ENCODE measurements at regions not wholly inside any gene's neighbourhood (a gene's known extent, or its start where the extent isn't known, plus 50 kb on each side); places are given as distances from the start of the nearest gene placed in this dataset.

DNA sequence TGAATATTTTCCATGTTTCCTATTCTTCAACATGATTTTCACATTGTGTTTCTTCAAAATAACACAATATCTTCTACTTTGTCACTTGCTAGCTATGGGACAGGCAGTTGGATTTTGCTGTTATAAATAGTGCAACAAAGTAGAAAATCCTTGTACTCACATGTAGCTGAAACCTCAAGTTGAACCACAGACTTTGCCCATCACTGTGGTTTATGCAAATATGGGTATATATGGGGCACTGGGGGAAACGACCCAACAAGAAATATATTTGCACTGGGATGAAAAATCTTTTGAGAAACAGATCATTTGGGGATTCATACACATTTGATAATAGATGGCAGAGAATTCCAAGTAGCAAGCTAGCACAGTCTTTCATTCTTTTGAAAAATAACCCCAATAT is 486.3 kb upstream of the MAP2 start:
- no peak for DNase-seq (ENCODE audit: low read depth in 2 of 2)
- no peak for TF ChIP-seq CTCF (IDR thresholded peaks at IDR 0.05; ENCODE audit: low read depth, low read length)
- no peak overlapping the region for H3K4me3 ChIP-seq (replicated peaks in 1 of 2; ENCODE audit: low read depth in 2 of 2, low read length in 2 of 2)

- no peak overlapping the region for H3K4me3 ChIP-seq (replicated peaks in 1 of 2; ENCODE audit: low read depth in 2 of 2, low read length in 2 of 2)
- no peak for DNase-seq (ENCODE audit: low read depth in 2 of 2)
- no peak for TF ChIP-seq CTCF (IDR thresholded peaks at IDR 0.05; ENCODE audit: low read depth, low read length)
Observed at GRCh38 chr2:208939852-208940251, 484.0 kb upstream of the MAP2 start.

DNA sequence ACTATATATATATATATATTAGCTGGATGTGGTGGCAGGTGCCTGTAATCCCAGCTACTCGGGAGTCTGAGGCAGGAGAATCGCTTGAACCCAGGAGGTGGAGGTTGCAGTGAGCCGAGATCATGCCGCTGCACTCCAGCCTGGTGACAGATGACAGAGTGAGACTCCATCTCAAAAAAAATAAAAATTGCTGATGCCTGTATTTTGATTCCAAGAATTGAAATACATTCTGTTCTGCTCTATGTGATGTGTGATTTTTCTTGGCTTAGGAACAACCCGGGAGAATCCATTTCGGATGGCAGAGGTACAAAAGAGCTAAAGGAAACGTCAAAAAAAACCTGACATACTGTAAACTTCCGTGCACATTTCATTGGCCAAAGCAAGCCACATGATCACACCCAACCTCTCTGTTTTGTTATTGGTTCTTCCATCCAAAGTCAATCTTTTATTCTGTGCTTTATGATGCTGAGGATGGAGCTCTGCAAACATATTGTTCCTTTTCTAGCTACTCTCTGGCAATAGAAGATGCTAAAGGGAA is 478.1 kb upstream of the MAP2 start:
- H3K4me3 ChIP-seq (replicated peaks in 1 of 2; ENCODE audit: low read depth in 2 of 2, low read length in 2 of 2) = no peak overlapping the region
- no peak for DNase-seq (ENCODE audit: low read depth in 2 of 2)
- TF ChIP-seq CTCF (IDR thresholded peaks at IDR 0.05; ENCODE audit: low read depth, low read length) = no peak

GRCh38 chr2:208948073-208948472 is 475.8 kb upstream of the MAP2 start:
- DNase-seq (ENCODE audit: low read depth in 2 of 2) = no peak
- no peak overlapping the region for H3K4me3 ChIP-seq (replicated peaks in 1 of 2; ENCODE audit: low read depth in 2 of 2, low read length in 2 of 2)
- TF ChIP-seq CTCF (IDR thresholded peaks at IDR 0.05; ENCODE audit: low read depth, low read length) = no peak

GRCh38 chr2:208970070-208970469 is 453.8 kb upstream of the MAP2 start:
- no peak overlapping the region for H3K4me3 ChIP-seq (replicated peaks in 1 of 2; ENCODE audit: low read depth in 2 of 2, low read length in 2 of 2)
- DNase-seq (ENCODE audit: low read depth in 2 of 2) = no peak
- TF ChIP-seq CTCF (IDR thresholded peaks at IDR 0.05; ENCODE audit: low read depth, low read length) = no peak

DNA sequence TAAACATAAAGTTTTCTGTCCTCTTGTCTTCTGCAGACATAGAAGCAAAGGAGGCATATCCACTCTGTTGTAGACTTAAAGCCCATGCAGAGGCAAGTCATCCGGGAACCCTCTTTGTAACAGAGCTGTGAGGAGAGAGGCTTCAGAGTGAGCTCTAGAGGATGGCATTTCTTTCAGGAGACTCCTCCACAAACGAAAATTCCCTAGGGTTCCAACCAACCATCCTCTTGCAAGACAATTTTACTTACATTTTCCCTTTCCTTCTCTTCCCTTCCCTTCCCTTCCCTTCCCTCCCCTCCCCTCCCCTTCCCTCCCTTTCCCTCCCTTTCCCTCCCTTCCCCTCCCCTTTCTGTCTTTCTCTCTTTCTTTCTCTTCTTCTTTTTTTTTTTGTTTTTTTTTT is 446.3 kb upstream of the MAP2 start:
- no peak for TF ChIP-seq CTCF (IDR thresholded peaks at IDR 0.05; ENCODE audit: low read depth, low read length)
- DNase-seq (ENCODE audit: low read depth in 2 of 2) = no peak
- H3K4me3 ChIP-seq (replicated peaks in 1 of 2; ENCODE audit: low read depth in 2 of 2, low read length in 2 of 2) = no peak overlapping the region

- no peak for DNase-seq (ENCODE audit: low read depth in 2 of 2)
- TF ChIP-seq CTCF (IDR thresholded peaks at IDR 0.05; ENCODE audit: low read depth, low read length) = no peak
- H3K4me3 ChIP-seq (replicated peaks in 1 of 2; ENCODE audit: low read depth in 2 of 2, low read length in 2 of 2) = no peak overlapping the region
Observed at GRCh38 chr2:208978946-208979345, 444.9 kb upstream of the MAP2 start.
